GM10266 (cell line): ENCODE measurements at regions not wholly inside any gene's neighbourhood (a gene's known extent, or its start where the extent isn't known, plus 50 kb on each side); places are given as distances from the start of the nearest gene placed in this dataset.

ENCODE experiments used
- DNase-seq: peaks from one replicate; pipeline ENCODE4 v3.0.0; 2012; ENCODE audit errors: extremely low spot score
- TF ChIP-seq, protein P1 (sequence below): IDR thresholded peaks from 2 replicates; pipeline ENCODE4 v1.5.1; 2012; ENCODE audit warnings: mild to moderate bottlenecking, low read depth; ENCODE audit not compliant: control insufficient read depth, insufficient read depth; ENCODE audit errors: missing control alignments

DNA sequence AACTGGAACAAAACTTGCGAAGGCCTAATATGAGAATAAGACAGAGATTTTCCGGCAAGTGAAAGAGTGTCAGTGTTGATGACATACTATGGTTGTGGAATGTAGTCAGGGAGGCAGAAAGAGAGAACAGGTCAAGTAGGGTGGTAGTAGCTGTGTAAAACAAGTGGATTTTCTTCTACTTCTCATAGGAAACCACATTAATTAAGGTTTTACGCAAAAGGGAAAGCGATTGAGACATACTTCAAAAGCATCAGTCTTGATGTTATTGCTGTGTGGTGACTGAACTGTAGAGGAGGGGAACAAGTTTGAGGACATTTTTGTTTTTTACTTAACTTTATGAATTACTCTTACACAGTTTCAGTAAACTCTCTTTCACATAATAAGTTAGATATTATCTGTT lies 186.0 kb upstream of the CNTN5 start:
- TF ChIP-seq, protein P1, sequence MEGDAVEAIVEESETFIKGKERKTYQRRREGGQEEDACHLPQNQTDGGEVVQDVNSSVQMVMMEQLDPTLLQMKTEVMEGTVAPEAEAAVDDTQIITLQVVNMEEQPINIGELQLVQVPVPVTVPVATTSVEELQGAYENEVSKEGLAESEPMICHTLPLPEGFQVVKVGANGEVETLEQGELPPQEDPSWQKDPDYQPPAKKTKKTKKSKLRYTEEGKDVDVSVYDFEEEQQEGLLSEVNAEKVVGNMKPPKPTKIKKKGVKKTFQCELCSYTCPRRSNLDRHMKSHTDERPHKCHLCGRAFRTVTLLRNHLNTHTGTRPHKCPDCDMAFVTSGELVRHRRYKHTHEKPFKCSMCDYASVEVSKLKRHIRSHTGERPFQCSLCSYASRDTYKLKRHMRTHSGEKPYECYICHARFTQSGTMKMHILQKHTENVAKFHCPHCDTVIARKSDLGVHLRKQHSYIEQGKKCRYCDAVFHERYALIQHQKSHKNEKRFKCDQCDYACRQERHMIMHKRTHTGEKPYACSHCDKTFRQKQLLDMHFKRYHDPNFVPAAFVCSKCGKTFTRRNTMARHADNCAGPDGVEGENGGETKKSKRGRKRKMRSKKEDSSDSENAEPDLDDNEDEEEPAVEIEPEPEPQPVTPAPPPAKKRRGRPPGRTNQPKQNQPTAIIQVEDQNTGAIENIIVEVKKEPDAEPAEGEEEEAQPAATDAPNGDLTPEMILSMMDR, result no peak
- DNase-seq, result no peak

DNA sequence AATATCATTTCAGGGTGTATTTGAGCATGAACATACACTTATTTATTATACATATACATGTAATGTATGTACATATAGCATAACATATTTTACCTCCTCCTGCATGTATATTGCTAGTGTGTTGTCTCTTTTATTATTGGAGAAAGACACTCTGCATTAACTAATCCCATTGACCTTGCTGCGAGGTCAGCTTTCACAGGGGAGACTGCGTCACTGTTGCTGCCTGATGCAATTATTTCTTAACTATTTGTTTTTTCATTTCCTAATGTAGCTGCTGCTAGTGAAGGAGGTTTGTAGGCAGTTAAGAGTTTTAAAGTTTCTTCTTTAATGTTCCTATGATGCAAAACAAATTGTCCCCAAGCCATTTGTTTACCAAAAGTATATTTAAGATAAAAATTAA lies 185.4 kb upstream of the CNTN5 start:
- no peak for DNase-seq
- TF ChIP-seq, protein P1, result no peak

DNA sequence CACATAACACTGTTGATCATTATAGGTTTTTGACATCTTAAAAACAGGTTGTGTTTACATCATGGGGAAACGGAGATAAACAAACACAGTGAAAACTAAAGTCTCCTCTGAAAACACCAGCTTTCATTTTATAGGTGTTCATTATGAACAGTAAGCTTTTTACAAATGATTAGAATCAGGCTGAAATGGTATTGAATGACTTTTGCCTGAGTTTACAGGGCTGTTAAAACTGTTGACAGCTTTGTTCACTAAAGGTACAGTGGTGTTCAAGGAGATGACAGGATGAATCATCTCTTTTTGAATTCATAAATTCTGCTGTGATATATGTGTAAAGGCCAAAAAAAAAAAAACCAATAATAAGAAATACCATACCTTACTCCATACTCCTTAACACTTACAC lies 184.6 kb upstream of the CNTN5 start:
- no peak for DNase-seq
- TF ChIP-seq, protein P1, result no peak

DNA sequence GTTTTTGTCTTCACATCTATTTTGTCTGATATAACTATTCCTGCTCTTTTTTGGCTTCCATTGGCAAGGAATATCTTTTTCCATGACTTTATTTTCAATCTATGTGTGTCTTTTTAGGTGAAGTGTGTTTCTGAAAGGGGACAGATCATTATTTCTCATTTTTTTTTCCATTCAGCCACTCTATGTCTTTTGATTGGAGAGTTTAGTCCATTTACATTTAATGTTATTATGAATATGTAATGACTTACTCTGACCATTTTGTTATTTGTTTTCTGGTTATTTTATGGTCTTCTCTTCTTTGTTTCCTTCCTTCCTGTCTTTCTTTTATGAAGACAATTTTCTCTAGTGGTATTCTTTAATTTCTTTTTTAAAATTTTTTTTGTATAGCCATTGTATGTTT lies 178.6 kb upstream of the CNTN5 start:
- DNase-seq, result no peak
- TF ChIP-seq, protein P1, result no peak

DNA sequence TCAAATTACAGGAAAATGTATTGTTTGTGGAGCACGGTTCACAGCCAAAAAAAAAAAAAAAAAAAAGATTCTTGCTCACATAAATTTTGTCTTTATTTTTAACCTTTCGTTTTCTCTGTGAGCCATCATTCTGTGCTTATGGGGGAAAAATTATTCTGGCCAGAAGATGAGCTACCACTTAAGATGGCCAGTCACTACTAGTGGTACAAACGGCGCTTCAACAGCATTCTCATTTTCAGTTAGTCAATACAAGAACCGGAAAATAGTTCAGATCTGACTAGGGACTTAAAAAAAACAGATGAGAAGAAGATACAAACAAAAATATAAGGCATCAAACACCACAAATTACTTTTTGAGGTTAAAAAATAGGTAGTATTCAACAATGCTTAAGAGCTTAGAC lies 158.6 kb upstream of the CNTN5 start:
- TF ChIP-seq, protein P1, result no peak
- no peak for DNase-seq

DNA sequence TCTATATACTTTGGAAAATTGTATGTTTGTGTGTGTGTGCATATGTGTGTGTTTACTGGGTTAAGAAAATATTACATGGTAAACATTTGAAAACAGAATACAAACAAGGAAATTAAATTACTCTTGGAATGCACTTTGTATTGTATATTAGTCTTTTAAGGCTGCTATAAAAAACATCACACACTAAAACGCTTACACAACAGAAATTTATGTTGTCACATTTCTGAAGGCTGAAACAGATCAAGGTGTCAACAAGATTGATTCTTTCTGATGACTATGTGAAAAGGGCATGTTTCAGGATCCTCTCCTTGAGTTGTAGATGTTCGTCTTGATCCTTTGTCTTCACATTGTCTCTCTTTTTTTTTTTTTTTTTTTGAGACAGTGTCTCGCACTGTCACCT lies 149.1 kb upstream of the CNTN5 start:
- no peak for DNase-seq
- TF ChIP-seq, protein P1, result no peak

DNA sequence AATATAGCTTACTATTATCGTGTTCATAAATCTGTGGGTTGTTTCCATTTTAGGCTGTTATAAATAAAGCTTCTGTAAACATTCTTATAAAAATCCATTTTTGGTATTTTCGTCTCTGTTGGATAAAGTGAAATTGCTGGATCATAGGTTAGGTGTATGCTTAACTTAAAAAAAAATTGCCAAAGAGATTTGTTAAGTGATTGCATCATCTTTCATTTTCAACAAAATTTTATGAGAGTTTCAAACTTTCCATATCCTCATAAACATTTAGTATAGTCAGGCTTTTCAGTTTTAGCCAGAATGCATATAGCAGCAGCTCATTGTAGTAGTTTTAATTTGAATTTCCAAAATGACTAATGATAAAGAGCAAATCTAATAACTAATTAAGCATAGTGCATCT lies 146.7 kb upstream of the CNTN5 start:
- no peak for DNase-seq
- TF ChIP-seq, protein P1, result no peak
